ENCODE measurements at regions not wholly inside any gene's neighbourhood (a gene's known extent, or its start where the extent isn't known, plus 50 kb on each side); places are given as distances from the start of the nearest gene placed in this dataset.

DNA sequence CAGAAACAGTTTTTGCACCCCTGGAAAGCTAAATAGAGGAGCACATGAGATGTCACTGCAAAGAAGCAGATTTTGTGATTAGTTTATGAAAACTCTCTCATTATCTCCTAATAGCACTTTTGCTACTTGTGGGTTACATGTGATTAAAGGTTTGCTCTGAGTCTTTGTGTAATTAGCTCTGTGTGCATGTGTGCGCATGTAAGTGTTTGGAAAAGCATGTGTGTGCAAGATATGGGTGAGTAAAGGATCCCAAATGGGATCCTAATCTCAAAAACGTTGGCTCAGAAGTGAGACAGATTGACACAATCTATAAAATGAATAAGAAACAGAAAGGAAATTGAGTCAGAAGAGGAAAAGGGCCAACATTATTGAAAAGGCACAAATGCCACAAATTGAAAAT, 104.5 kb downstream of the SKIDA1 start:
- H3K9ac ChIP-seq (replicated peaks in 1 of 4; ENCODE audit: extremely low read depth in 1 of 4, low read depth in 3 of 4, low read length in 3 of 4) = no peak overlapping the region; a peak in 1 of 7 replicates
- no peaks in the 10 kb centered on the region for H3K36me3 ChIP-seq (ENCODE audit: control insufficient read depth in 2 of 4, insufficient read depth in 4 of 4, low read length in 3 of 4)
- H4K8ac ChIP-seq (ENCODE audit: extremely low read depth, insufficient read depth, low read length) = no peak overlapping the region
- no peak for FAIRE-seq
- no peak overlapping the region for H2AK5ac ChIP-seq (ENCODE audit: low read depth, low read length)
- no peak overlapping the region for H3K14ac ChIP-seq (ENCODE audit: insufficient read length)
- H3K56ac ChIP-seq (replicated peaks; ENCODE audit: insufficient read length, low read depth, low read length) = no peak overlapping the region
- H3K27me3 ChIP-seq (replicated peaks in 1 of 4; ENCODE audit: control insufficient read depth in 3 of 4, extremely low read depth in 1 of 4, insufficient read depth in 3 of 4, low read length in 3 of 4) = no peaks in the 10 kb centered on the region
- POLR2A ChIA-PET (ENCODE audit: partially characterized antibody) = interaction anchor here (1.0 to 1.4 kb wide), 2 partner anchors 57 to 71 kb away, joined by 3 to 5 read pairs; no protein-coding TSS in a partner anchor
- no peak overlapping the region for H3K27ac ChIP-seq (ENCODE audit: low read depth, low read length)
- H4K91ac ChIP-seq (replicated peaks; ENCODE audit: insufficient read length, low read length) = no peak overlapping the region
- H4K5ac ChIP-seq (ENCODE audit: insufficient read length, low read depth, low read length) = no peak overlapping the region
- H3K9me3 ChIP-seq (ENCODE audit: insufficient read depth in 2 of 2, low read depth in 1 of 2, low read length in 1 of 2) = no peaks in the 10 kb centered on the region
- DNase-seq (ENCODE audit: low read depth in 1 of 2, low spot score in 2 of 2) = no peak
- H3K4me3 ChIP-seq (ENCODE audit: extremely low read depth in 1 of 4, insufficient read depth in 2 of 4, low read depth in 3 of 4, low read length in 4 of 4) = no peak overlapping the region
- H2BK120ac ChIP-seq (replicated peaks; ENCODE audit: low read depth, low read length) = no peak overlapping the region
- H4K20me1 ChIP-seq (replicated peaks in 1 of 2; ENCODE audit: control insufficient read depth in 1 of 2, insufficient read depth in 2 of 2, low read length in 2 of 2) = no peaks in the 10 kb centered on the region
- no peak overlapping the region for H3K4ac ChIP-seq (replicated peaks; ENCODE audit: insufficient read length, low read depth, low read length)
- H3K4me2 ChIP-seq (ENCODE audit: insufficient read depth in 1 of 2, low read depth in 2 of 2, low read length in 2 of 2) = no peak overlapping the region
- H2AFZ ChIP-seq (ENCODE audit: low read length) = no peak overlapping the region
- H2BK20ac ChIP-seq (ENCODE audit: low read length) = no peak overlapping the region
- H2BK5ac ChIP-seq (ENCODE audit: low read depth, low read length) = no peak overlapping the region
- H2BK12ac ChIP-seq (ENCODE audit: low read depth, low read length) = no peak overlapping the region
- H3K79me1 ChIP-seq (ENCODE audit: low read depth, low read length) = no peaks in the 10 kb centered on the region
- H3K23me2 ChIP-seq (ENCODE audit: low read depth, low read length) = no peaks in the 10 kb centered on the region
- no peaks in the 10 kb centered on the region for H3K79me2 ChIP-seq (ENCODE audit: control insufficient read depth in 1 of 2, insufficient read depth in 2 of 2, low read length in 2 of 2)
- H3K23ac ChIP-seq (ENCODE audit: insufficient read length) = no peak overlapping the region
- WGBS, 2 experiments (ENCODE audit: extremely low coverage in 1 of 2, insufficient coverage in 1 of 2, insufficient read length in 1 of 2, insufficient replicate concordance in 2 of 2, low coverage in 1 of 2, low lambda C conversion rate in 2 of 2, missing lambda C conversion rate in 1 of 2) = 81% methylated on average over 2 of the region's 2 CpGs; no CpG with 5 or more reads in 1 of the 2 experiments
- no peak overlapping the region for H2BK15ac ChIP-seq (ENCODE audit: low read length)
- no peak overlapping the region for H3K18ac ChIP-seq (ENCODE audit: extremely low read depth, low read length)
- CTCF ChIA-PET (ENCODE audit: partially characterized antibody) = interaction anchor here (1.5 to 3.2 kb wide), 2 partner anchors 83 to 142 kb away, joined by 3 to 11 read pairs; no protein-coding TSS in a partner anchor
- H3K4me1 ChIP-seq (replicated peaks in 1 of 4; ENCODE audit: control insufficient read depth in 3 of 4, insufficient read depth in 4 of 4, low read length in 3 of 4) = peaks cover 0 to 11% (median 2%) of the 10 kb centered on the region in 4 experiments; a peak in 3 of 7 replicates
